ENCODE measurements at regions not wholly inside any gene's neighbourhood (a gene's known extent, or its start where the extent isn't known, plus 50 kb on each side); places are given as distances from the start of the nearest gene placed in this dataset.

DNA sequence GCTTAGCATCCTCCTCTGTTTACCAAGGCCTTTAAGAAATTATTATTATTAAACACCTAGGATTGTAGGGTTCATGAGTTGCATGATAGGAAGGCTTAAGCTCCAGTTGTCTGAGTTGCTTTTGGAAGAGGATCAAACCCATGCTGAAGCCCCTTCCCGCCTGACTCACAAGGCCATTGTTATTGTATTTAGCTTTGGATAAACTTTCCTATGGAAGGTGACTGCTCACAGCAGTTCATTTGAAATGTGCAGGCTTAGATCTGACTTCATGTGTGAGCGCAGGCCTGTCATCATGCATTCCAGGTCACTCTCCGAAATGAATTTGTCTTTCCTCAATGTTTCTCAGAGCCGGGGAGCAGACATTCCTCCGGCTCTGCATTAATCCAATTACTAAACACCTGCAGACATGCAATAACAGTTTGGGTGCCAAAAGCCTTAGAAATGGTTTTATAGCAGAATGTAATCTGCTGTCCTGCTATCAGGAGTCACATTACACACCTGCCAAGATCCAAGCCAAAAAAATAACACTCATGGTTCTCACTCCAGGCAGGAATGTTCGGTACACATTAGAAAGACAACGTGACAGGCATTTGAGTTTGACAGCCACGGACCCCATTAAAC is 119.9 kb downstream of the OSR1 start:
- TF ChIP-seq, protein P1, sequence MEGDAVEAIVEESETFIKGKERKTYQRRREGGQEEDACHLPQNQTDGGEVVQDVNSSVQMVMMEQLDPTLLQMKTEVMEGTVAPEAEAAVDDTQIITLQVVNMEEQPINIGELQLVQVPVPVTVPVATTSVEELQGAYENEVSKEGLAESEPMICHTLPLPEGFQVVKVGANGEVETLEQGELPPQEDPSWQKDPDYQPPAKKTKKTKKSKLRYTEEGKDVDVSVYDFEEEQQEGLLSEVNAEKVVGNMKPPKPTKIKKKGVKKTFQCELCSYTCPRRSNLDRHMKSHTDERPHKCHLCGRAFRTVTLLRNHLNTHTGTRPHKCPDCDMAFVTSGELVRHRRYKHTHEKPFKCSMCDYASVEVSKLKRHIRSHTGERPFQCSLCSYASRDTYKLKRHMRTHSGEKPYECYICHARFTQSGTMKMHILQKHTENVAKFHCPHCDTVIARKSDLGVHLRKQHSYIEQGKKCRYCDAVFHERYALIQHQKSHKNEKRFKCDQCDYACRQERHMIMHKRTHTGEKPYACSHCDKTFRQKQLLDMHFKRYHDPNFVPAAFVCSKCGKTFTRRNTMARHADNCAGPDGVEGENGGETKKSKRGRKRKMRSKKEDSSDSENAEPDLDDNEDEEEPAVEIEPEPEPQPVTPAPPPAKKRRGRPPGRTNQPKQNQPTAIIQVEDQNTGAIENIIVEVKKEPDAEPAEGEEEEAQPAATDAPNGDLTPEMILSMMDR (conservative IDR thresholded peaks at IDR 0.05) = no peak
- no peak for TF ChIP-seq ZFX (IDR thresholded peaks at IDR 0.05)
